HG03135 (cell line): ENCODE measurements at regions not wholly inside any gene's neighbourhood (a gene's known extent, or its start where the extent isn't known, plus 50 kb on each side); places are given as distances from the start of the nearest gene placed in this dataset.

ENCODE experiments used
- ATAC-seq: cut with Tn5 transposase; IDR thresholded peaks from one replicate; pipeline ENCODE4 v1.9.1; 2021; ENCODE audit warnings: mild to moderate bottlenecking, moderate library complexity; ENCODE audit not compliant: unreplicated experiment

- ATAC-seq, result no peak
Measured at GRCh38 chr10:1938317-1938716, 201.0 kb upstream of the ADARB2 start.

- no peak for ATAC-seq
Measured at GRCh38 chr10:1935912-1936311, 198.6 kb upstream of the ADARB2 start.

DNA sequence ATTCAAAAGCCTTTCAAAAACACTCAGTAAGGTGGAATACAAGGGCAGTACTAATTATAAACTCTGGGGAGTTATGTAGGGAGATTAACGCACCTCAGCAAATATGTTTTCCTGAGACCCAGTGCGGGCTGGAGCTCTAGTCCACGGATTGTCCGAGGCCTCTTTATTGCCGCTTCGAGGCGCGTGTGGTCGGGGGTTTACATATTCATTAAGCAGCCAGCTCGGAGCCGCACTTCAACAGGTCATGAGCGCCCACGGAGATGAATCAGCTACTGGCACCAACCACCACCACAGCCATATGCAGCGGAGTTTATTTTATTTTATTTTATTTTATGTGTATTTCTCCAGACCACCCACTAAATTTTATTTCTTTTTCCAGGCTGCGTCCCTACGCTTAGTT lies 195.9 kb upstream of the ADARB2 start:
- no peak for ATAC-seq

DNA sequence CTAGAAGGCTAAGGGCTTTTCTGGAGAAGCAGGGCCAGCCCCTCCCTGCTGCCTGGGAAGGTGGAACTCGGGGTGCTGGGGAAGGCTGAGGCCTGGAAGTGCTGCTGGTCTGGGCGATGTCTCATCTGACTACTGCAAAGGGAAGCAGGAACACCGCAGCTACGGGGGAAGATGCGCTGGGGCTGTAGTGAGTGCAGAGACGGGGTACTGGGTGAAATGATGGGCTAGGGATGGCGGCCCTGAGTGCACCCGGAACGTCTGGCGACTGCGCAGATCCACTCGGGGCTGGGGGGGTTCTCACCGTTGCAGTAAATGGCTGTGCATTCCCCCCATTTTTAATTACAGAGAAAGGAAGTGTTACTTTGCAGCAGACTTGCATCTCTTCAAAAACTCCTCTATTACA lies 195.4 kb upstream of the ADARB2 start:
- no peak for ATAC-seq

DNA sequence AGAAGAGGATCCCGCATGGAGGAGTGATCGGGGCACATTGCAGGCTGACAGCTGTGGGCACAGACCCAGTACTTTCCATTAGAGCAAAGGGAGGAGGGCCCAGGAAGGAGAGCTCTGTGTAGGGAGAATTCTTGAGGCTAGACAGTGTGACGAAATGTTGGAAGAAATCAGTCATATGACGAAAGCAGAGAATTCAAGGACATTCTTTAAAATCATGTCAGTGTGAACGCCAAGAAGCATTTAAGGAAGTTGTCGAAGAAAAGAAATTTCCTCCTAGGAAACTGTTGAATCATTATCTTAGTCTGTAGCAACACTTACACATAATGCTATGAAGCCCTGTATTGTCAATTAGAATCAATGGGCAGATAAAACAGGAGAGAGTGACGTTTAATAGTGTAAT lies 191.3 kb upstream of the ADARB2 start:
- no peak for ATAC-seq

DNA sequence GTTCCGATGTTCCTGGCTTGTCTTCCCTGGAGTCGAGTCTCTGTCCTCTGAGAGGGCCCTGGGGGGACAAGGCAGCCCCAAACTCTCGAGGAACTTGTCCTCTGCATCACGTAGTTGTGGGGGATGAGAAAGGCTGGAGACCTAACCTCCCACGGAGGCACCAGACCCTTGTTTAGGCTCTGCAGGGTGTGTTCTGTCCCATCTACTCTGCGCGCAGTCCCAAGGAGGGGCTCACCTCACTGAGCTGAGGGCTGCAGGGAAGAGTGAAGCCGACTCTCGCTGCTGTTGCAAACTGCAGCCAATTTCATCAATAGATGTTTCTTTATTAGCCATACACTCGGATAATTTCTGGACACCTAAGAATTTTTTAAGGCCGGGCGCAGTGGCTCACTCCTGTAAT lies 186.7 kb upstream of the ADARB2 start:
- no peak for ATAC-seq

DNA sequence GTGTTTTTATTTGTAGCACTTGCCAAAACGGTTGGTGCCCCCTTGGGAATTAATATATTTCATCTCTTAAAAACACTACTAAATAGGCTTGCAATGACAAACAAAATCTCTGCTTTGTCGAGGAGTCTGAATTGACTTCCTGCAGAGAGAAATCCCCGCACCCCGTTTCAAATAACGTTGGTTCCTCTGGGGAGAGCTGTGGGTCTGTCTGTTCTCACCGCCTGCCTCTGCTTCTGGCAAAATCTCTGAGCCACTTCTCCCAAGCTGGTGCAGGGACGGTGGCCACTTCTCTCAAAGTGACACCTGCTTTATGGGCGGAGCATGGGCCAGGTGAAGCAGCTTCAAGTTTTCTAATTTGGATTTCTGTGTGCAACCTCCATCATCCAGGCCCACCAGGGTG lies 186.3 kb upstream of the ADARB2 start:
- ATAC-seq, result no peak

DNA sequence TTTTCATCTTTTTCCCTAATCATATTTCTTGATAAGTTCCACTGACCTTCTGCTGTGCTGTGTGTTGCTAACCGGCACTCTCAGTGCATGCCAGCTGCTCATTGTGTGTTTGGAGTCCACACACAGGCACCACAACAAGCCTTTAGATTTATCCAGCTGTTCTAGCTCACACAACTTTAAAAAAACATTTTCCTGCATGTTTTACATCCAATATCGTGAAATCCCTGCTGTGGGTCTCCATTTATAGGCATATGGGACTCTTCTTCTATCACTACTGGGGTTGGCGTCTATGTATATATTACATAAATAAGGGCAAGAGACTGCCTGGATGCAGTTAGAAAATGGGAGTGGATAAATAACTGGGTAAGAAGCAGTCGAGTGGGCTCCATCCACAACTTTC lies 183.6 kb upstream of the ADARB2 start:
- ATAC-seq, result no peak

GRCh38 chr10:1920127-1920526 lies 182.8 kb upstream of the ADARB2 start:
- no peak for ATAC-seq

- no peak for ATAC-seq
Measured at GRCh38 chr10:1911771-1912170, 174.4 kb upstream of the ADARB2 start.

- no peak for ATAC-seq
Measured at GRCh38 chr10:1903982-1904381, 166.7 kb upstream of the ADARB2 start.

DNA sequence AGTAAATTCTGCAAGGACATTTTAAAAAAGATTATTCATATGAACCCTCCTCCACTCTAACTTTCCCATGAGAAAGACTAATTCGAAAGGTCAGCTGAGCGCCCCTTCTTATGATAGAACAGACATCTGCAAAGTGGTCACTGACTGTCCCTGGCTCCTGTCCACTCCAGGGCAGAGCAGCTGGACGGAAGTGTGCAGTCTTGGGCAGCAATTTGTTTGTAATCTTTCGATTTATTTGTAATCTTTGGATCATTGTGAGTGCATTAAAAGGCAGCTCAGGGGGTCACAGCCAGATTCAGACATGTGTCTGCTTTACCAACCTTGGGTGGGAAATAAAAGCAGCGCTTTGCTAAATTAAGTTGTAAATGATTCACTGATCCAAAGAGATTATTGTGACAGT lies 158.8 kb upstream of the ADARB2 start:
- no peak for ATAC-seq

- no peak for ATAC-seq
Measured at GRCh38 chr10:1895691-1896090, 158.4 kb upstream of the ADARB2 start.

DNA sequence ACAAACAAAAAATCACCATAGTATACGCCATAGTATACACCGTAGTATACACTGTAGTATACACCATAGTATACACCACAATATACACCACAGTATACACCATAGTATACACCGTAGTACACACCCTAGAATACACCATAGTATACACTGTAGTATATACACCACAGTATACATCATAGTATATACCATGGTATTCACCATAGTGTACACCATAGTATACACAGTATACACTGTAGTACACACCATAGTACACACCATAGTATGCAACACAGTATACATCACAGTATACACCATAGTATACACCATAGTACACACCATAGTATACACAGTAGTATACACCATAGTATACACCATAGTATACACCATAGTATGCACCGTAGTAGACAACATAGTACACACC lies 157.6 kb upstream of the ADARB2 start:
- no peak for ATAC-seq

DNA sequence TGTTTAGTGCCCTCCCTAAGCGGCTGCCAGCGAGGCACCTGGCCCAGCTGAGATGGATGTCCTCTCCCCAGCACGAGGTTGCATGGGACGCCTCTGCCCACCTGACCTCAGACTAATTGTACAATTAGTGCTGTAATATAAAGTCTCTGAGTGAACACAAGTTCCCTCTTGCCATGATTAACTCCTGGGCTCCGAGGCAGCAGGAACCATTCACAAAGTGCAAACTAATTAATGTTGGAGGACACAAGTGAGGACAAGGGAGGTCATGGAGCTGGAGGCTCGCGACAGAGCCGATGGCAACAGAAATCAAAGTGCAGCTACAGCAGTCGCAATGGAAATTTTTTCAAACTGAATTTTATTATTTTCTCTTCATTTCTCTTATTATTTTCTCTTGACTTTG lies 156.6 kb upstream of the ADARB2 start:
- no peak for ATAC-seq

DNA sequence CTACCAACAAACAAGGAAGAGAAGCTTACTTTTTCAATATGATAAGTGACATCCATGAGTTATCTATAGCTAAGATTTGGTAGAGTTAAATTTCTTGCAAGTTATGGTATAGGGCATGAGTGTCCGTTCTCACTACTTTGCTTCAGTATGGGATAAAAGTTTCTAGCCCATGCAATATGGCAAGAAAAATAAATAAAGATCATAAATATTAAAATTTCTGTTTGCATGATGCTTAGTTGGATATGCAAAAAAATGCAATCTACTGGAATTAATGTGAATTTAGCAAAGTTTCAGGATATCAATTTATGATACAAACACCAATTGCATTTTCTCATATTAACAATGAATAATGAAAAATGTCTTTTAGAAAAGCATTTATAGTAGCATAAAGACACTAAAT lies 148.7 kb upstream of the ADARB2 start:
- ATAC-seq, result no peak

- ATAC-seq, result no peak
Measured at GRCh38 chr10:1882728-1883127, 145.4 kb upstream of the ADARB2 start.

DNA sequence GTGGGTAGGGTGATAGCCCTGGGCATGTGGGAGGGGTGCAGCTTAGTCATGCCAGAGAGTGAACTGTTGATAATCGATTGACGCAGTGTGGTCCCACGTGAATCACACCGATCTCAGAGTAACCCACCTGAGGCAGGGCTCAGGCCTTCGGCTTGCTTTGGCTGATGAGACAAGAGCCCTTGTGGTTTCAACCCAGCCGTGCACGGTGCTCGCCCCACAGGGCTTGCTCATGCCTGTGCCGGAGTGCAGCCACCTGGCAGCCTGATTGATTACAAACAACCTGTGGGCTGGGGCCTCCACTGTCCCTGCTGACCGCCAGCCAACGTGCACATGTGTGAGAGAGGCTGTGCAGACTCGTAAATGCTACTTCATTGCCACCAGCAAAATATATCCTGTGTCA lies 144.9 kb upstream of the ADARB2 start:
- ATAC-seq, result no peak

DNA sequence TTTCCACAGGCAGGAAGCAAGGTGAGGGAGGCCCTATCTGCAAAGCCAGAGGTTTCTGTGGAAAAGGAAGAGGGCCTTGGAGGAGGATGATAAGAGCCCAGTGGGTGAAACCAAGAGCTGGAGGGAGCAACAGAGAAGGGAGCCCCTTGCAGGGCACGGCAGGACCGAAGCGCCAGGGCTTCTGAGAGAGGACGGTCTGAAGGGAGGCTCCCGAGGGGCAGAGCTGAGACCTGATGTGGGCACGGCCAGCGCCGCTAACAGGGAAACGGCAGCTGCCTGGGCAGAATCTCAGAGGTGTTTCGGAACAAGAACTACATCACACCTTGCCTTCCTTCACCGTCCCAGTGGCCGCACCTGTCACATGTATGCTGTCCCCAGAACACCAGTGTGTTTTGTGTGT lies 144.3 kb upstream of the ADARB2 start:
- ATAC-seq, result no peak

DNA sequence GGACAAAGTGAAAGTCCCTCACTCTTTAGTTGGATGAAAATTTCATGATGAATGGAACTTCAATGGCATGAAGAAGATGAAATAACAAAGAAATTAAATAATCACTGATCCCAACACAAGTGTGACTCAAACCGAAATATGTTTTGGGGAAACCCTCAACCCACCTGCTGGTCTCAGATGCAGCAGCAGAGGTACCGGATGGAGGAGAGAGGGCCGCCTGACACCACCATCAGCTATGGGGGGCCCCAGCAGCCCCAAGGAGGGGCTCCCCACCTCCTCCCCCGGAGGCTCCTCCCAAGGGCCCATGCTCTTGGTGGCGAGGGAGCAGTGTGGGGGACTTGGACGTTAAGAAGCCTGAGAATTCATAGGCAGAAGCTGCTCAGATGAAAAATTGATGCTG lies 137.2 kb upstream of the ADARB2 start:
- no peak for ATAC-seq

- ATAC-seq, result no peak
Measured at GRCh38 chr10:1873661-1874315, 136.5 kb upstream of the ADARB2 start.

DNA sequence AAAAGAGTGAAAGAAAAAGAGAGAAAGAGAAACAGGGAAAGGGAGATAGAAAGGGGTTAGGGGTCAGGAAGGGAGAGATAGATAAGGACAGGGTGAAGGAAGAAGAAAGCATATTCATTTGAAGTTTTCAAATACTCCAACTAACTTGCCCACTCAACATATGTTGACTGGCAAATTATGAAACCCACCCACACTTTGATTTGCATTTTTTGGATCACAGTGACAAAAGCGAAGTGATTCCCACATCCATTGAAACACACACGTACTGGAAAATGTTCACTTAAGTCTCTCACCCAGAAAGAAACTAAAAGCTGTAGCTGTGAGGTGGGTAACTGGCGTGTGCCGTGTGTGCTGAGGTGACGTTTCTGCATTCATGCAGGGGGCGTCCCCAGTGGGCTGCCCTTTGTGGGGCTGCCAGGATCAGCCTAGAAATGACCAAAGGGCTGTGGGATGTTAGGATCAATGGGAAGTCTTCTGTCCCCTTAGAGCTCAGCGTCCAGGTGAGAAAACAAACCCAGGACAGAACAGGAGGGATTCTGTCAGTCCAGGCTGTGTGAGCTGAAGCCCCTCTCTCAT lies 134.9 kb upstream of the ADARB2 start:
- ATAC-seq, result no peak

GRCh38 chr10:1870491-1870890 lies 133.2 kb upstream of the ADARB2 start:
- no peak for ATAC-seq
